WTC11 (cell line): ENCODE measurements at regions not wholly inside any gene's neighbourhood (a gene's known extent, or its start where the extent isn't known, plus 50 kb on each side); places are given as distances from the start of the nearest gene placed in this dataset.

ENCODE experiments used
- ATAC-seq: fragments of 200-7000 bp; cut with Tn5 transposase; 2 replicates; pipeline ENCODE4 v1.10.0; 2021; ENCODE audit warnings: mild to moderate bottlenecking, moderate library complexity
- CTCF ChIA-PET: fragments of 300-600 bp; sonication (Branson Sonifier 250); formaldehyde crosslinking; loops from one replicate; lab custom pipeline; 2021; ENCODE audit warnings: antibody characterized with exemption; lab: Charles Lee
- POLR2A ChIA-PET: fragments of 350-600 bp; sonication (Branson Sonifier 250); formaldehyde crosslinking; loops from one replicate; lab custom pipeline; 2021; ENCODE audit warnings: antibody characterized with exemption; lab: Charles Lee
- DNase-seq: peaks from one replicate; pipeline ENCODE4 v3.0.0; 2021; ENCODE audit warnings: low spot score
- H3K27ac Mint-ChIP-seq: 2 replicates; pipeline ENCODE4 v1.8.0; 2021; ENCODE audit warnings: mixed read lengths
- H3K27me3 Mint-ChIP-seq: 2 replicates; pipeline ENCODE4 v1.8.0; 2021; ENCODE audit warnings: low read depth, mild to moderate bottlenecking, moderate library complexity, mixed read lengths
- H3K36me3 Mint-ChIP-seq: 2 replicates; pipeline ENCODE4 v1.8.0; 2021; ENCODE audit warnings: mixed read lengths
- H3K4me1 Mint-ChIP-seq: 2 replicates; pipeline ENCODE4 v1.8.0; 2022; ENCODE audit warnings: mixed read lengths
- H3K4me3 Mint-ChIP-seq: 2 replicates; pipeline ENCODE4 v1.8.0; 2021; ENCODE audit warnings: mild to moderate bottlenecking, moderate library complexity, mixed read lengths
- H3K9me3 Mint-ChIP-seq: 2 replicates; pipeline ENCODE4 v1.8.0; 2021; ENCODE audit warnings: mixed read lengths
- ATF2 ChIP-seq: sonication (generic); formaldehyde crosslinking; IDR thresholded peaks from 2 replicates; pipeline ENCODE4 v1.8.1; 2022; ENCODE audit warnings: low read depth, missing genetic modification reagents, borderline replicate concordance
- ELF4 ChIP-seq: sonication (generic); formaldehyde crosslinking; IDR thresholded peaks from 2 replicates; pipeline ENCODE4 v1.8.1; 2022; ENCODE audit warnings: low read depth, mild to moderate bottlenecking, moderate library complexity, missing genetic modification reagents
- GRHL2 ChIP-seq: fragments of 250-450 bp; sonication (Bioruptor Pico); IDR thresholded peaks from 2 replicates; pipeline ENCODE4 v1.8.0; 2022; ENCODE audit warnings: mild to moderate bottlenecking, moderate library complexity; ENCODE audit not compliant: insufficient replicate concordance, severe bottlenecking
- IRF2 ChIP-seq: sonication (generic); formaldehyde crosslinking; IDR thresholded peaks from 2 replicates; pipeline ENCODE4 v1.8.0; 2022; ENCODE audit warnings: low read depth, missing genetic modification reagents, borderline replicate concordance
- NFYB ChIP-seq: sonication (generic); formaldehyde crosslinking; conservative IDR thresholded peaks from 2 replicates; pipeline ENCODE4 v1.8.0; 2022; ENCODE audit warnings: low read depth, missing genetic modification reagents
- NR3C1 ChIP-seq: sonication (generic); formaldehyde crosslinking; conservative IDR thresholded peaks from 2 replicates; pipeline ENCODE4 v1.8.1; 2023; ENCODE audit warnings: low read depth, mild to moderate bottlenecking, missing genetic modification reagents
- PRRX2 ChIP-seq: fragments of 250-450 bp; sonication (Bioruptor Pico); IDR thresholded peaks from 2 replicates; pipeline ENCODE4 v1.8.0; 2021; ENCODE audit warnings: mild to moderate bottlenecking
- SP1 ChIP-seq: sonication (generic); formaldehyde crosslinking; conservative IDR thresholded peaks from 2 replicates; pipeline ENCODE4 v1.8.1; 2022; ENCODE audit warnings: missing genetic modification reagents
- TEAD4 ChIP-seq: sonication (generic); formaldehyde crosslinking; IDR thresholded peaks from 2 replicates; pipeline ENCODE4 v1.8.0; 2022; ENCODE audit warnings: mild to moderate bottlenecking, missing genetic modification reagents
- TF ChIP-seq, protein P1 (sequence below): fragments of 250-450 bp; sonication (Bioruptor Pico); IDR thresholded peaks from 2 replicates; pipeline ENCODE4 v1.9.0; 2021; ENCODE audit warnings: mild to moderate bottlenecking, borderline replicate concordance
- TF ChIP-seq, protein P2 (sequence below): sonication (generic); formaldehyde crosslinking; IDR thresholded peaks from 2 replicates; pipeline ENCODE4 v1.8.0; 2022; ENCODE audit warnings: missing genetic modification reagents
- TF ChIP-seq, protein P3 (sequence below): sonication (generic); formaldehyde crosslinking; IDR thresholded peaks from 2 replicates; pipeline ENCODE4 v1.8.1; 2023; ENCODE audit warnings: mild to moderate bottlenecking, missing genetic modification reagents
- TF ChIP-seq, protein P4 (sequence below): sonication (generic); formaldehyde crosslinking; IDR thresholded peaks from 2 replicates; pipeline ENCODE4 v1.8.0; 2022; ENCODE audit warnings: mild to moderate bottlenecking, missing genetic modification reagents
- TF ChIP-seq, protein P5 (sequence below): sonication (generic); formaldehyde crosslinking; IDR thresholded peaks from 2 replicates; pipeline ENCODE4 v1.8.1; 2023; ENCODE audit warnings: mild to moderate bottlenecking, missing genetic modification reagents, moderate library complexity

DNA sequence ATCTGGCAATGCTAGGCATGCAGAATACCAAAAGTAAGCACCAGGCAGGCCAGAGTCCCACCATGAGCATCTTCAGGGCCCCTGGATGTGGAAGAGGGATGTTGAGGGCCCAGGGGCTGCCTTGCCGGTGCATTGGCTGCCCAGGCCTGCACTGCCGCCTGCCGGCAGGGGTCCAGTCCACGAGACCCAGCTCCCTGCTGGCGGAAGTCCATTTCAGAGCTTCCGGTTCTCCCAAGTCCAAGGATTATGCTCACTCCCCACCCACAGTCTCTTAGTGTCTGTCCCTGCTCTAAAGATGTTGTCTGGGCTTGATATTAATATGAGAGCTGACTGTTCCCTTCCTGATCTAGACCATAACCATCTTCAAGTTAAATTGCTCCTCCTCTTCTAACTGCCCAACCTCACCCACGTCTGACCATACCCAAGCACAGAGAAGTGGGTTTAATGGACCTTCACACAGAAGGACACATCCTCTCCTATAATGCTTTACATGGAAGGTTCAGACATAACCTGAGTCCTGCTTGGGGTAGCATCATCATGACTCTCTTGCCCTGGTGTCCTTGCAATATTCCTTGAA lies 117.4 kb downstream of the DAD1 start:
- Mint-ChIP-seq H3K4me3 (no peak overlapping the region), H3K27ac (no peak overlapping the region), H3K9me3 (no peaks in the 10 kb centered on the region), H3K36me3 (no peaks in the 10 kb centered on the region), H3K4me1 (peaks cover 18% of the 10 kb centered on the region), H3K27me3 (no peaks in the 10 kb centered on the region)
- ChIA-PET CTCF (interaction anchor here (0.6 to 3.3 kb wide), 31 partner anchors 8 to 358 kb away, joined by 3 to 37 read pairs (median 4); partner anchors contain the start of gene DAD1), POLR2A (no interaction called here)
- DNase-seq = peak; percentile 68
- TF ChIP-seq SP1 (0 out of 2 replicates have a peak, but pooled peaks have one; percentile 20), NR3C1 (CRISPR knock-in tag) (no peak), PRRX2 (CRISPR knock-in tag) (no peak), NFYB (CRISPR knock-in tag) (no peak), ATF2 (CRISPR knock-in tag) (no peak), TEAD4 (CRISPR knock-in tag) (no peak), ELF4 (CRISPR knock-in tag) (no peak)
- TF ChIP-seq, protein P1, sequence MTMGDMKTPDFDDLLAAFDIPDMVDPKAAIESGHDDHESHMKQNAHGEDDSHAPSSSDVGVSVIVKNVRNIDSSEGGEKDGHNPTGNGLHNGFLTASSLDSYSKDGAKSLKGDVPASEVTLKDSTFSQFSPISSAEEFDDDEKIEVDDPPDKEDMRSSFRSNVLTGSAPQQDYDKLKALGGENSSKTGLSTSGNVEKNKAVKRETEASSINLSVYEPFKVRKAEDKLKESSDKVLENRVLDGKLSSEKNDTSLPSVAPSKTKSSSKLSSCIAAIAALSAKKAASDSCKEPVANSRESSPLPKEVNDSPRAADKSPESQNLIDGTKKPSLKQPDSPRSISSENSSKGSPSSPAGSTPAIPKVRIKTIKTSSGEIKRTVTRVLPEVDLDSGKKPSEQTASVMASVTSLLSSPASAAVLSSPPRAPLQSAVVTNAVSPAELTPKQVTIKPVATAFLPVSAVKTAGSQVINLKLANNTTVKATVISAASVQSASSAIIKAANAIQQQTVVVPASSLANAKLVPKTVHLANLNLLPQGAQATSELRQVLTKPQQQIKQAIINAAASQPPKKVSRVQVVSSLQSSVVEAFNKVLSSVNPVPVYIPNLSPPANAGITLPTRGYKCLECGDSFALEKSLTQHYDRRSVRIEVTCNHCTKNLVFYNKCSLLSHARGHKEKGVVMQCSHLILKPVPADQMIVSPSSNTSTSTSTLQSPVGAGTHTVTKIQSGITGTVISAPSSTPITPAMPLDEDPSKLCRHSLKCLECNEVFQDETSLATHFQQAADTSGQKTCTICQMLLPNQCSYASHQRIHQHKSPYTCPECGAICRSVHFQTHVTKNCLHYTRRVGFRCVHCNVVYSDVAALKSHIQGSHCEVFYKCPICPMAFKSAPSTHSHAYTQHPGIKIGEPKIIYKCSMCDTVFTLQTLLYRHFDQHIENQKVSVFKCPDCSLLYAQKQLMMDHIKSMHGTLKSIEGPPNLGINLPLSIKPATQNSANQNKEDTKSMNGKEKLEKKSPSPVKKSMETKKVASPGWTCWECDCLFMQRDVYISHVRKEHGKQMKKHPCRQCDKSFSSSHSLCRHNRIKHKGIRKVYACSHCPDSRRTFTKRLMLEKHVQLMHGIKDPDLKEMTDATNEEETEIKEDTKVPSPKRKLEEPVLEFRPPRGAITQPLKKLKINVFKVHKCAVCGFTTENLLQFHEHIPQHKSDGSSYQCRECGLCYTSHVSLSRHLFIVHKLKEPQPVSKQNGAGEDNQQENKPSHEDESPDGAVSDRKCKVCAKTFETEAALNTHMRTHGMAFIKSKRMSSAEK (CRISPR knock-in tag) = no peak
- TF ChIP-seq, protein P2, sequence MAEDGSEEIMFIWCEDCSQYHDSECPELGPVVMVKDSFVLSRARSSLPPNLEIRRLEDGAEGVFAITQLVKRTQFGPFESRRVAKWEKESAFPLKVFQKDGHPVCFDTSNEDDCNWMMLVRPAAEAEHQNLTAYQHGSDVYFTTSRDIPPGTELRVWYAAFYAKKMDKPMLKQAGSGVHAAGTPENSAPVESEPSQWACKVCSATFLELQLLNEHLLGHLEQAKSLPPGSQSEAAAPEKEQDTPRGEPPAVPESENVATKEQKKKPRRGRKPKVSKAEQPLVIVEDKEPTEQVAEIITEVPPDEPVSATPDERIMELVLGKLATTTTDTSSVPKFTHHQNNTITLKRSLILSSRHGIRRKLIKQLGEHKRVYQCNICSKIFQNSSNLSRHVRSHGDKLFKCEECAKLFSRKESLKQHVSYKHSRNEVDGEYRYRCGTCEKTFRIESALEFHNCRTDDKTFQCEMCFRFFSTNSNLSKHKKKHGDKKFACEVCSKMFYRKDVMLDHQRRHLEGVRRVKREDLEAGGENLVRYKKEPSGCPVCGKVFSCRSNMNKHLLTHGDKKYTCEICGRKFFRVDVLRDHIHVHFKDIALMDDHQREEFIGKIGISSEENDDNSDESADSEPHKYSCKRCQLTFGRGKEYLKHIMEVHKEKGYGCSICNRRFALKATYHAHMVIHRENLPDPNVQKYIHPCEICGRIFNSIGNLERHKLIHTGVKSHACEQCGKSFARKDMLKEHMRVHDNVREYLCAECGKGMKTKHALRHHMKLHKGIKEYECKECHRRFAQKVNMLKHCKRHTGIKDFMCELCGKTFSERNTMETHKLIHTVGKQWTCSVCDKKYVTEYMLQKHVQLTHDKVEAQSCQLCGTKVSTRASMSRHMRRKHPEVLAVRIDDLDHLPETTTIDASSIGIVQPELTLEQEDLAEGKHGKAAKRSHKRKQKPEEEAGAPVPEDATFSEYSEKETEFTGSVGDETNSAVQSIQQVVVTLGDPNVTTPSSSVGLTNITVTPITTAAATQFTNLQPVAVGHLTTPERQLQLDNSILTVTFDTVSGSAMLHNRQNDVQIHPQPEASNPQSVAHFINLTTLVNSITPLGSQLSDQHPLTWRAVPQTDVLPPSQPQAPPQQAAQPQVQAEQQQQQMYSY (CRISPR knock-in tag) = peak; percentile 99
- TF ChIP-seq, protein P3, sequence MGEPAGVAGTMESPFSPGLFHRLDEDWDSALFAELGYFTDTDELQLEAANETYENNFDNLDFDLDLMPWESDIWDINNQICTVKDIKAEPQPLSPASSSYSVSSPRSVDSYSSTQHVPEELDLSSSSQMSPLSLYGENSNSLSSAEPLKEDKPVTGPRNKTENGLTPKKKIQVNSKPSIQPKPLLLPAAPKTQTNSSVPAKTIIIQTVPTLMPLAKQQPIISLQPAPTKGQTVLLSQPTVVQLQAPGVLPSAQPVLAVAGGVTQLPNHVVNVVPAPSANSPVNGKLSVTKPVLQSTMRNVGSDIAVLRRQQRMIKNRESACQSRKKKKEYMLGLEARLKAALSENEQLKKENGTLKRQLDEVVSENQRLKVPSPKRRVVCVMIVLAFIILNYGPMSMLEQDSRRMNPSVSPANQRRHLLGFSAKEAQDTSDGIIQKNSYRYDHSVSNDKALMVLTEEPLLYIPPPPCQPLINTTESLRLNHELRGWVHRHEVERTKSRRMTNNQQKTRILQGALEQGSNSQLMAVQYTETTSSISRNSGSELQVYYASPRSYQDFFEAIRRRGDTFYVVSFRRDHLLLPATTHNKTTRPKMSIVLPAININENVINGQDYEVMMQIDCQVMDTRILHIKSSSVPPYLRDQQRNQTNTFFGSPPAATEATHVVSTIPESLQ (CRISPR knock-in tag) = no peak
- ATAC-seq = peak; percentile 82

GRCh38 chr14:22469538-22470303 lies 119.3 kb downstream of the DAD1 start:
- H3K27ac Mint-ChIP-seq = no peak overlapping the region
- no peaks in the 10 kb centered on the region for H3K36me3 Mint-ChIP-seq
- TF ChIP-seq GRHL2 = no peak
- TF ChIP-seq, protein P4, sequence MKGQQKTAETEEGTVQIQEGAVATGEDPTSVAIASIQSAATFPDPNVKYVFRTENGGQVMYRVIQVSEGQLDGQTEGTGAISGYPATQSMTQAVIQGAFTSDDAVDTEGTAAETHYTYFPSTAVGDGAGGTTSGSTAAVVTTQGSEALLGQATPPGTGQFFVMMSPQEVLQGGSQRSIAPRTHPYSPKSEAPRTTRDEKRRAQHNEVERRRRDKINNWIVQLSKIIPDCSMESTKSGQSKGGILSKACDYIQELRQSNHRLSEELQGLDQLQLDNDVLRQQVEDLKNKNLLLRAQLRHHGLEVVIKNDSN (CRISPR knock-in tag) = peak; percentile 28; the same call in 1 of the 2 replicates
- TF ChIP-seq IRF2 (CRISPR knock-in tag) = no peak
- TF ChIP-seq, protein P5, sequence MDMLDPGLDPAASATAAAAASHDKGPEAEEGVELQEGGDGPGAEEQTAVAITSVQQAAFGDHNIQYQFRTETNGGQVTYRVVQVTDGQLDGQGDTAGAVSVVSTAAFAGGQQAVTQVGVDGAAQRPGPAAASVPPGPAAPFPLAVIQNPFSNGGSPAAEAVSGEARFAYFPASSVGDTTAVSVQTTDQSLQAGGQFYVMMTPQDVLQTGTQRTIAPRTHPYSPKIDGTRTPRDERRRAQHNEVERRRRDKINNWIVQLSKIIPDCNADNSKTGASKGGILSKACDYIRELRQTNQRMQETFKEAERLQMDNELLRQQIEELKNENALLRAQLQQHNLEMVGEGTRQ (CRISPR knock-in tag) = peak; percentile 53; the same call in 1 of the 2 replicates
- no peaks in the 10 kb centered on the region for H3K9me3 Mint-ChIP-seq
- peaks cover 9% of the 10 kb centered on the region for H3K4me1 Mint-ChIP-seq
- no peak for ATAC-seq
- no peak overlapping the region for H3K4me3 Mint-ChIP-seq
- no peak for DNase-seq
- H3K27me3 Mint-ChIP-seq = no peaks in the 10 kb centered on the region
- ChIA-PET POLR2A (no interaction called here), CTCF (interaction anchor here (0.7 kb wide), 1 partner anchor 19 kb away, joined by 3 read pairs; no protein-coding TSS in a partner anchor)
